Right cardiac atrium (tissue), 5 donors: ENCODE measurements at regions not wholly inside any gene's neighbourhood (a gene's known extent, or its start where the extent isn't known, plus 50 kb on each side); places are given as distances from the start of the nearest gene placed in this dataset.

Source experiments
- ATAC-seq, 2 donors: fragments of 200-7000 bp; cut with Tn5 transposase; one replicate each; pipeline versions ENCODE4 v1.8.0 to v1.9.1; 2020; ENCODE audit warnings: moderate library complexity in 2 of 2, mild to moderate bottlenecking in 1 of 2
- DNase-seq, 3 donors: peaks; one replicate each; pipeline ENCODE4 v3.0.0-alpha.2; 2020
- H3K27ac ChIP-seq: one replicate; pipeline ENCODE4 v1.5.1; 2013; ENCODE audit warnings: mild to moderate bottlenecking, low read length, control low read depth, moderate library complexity
- H3K27me3 ChIP-seq: one replicate; pipeline ENCODE4 v1.6.1; 2013; ENCODE audit not compliant: control insufficient read depth, insufficient read depth
- H3K4me1 ChIP-seq: one replicate; pipeline ENCODE4 v1.6.1; 2013; ENCODE audit warnings: low read length; ENCODE audit not compliant: control insufficient read depth, insufficient read depth
- H3K4me3 ChIP-seq: one replicate; pipeline ENCODE4 v1.5.1; 2013; ENCODE audit warnings: low read length, control low read depth
- H3K9me3 ChIP-seq: one replicate; pipeline ENCODE4 v1.6.1; 2013; ENCODE audit warnings: low read length; ENCODE audit not compliant: control insufficient read depth
- WGBS: extraction: QIAGEN DNeasy Blood & Tissue Kit; methylation state at CpG from one replicate; pipeline ENCODE4 v1.1.7; 2013; 5-methylcytosine and 5-hydroxymethylcytosine counted together
- intact Hi-C, 4 donors: fragments of 100-400 bp; cut with DNase I; formaldehyde crosslinking; loops; one replicate each; pipeline versions ENCODE4 v1.11.0 to v1.14.0; 2022 to 2023
- donor health status: healthy with polysubstance abuse.
- donor health status: DM: no; HTN: yes; CAD: no.
- donor health status: DM: no; HTN: no; CAD: no.
- donor health status: DM: no; HTN: yes; CAD: no; lungs with severe emphysema.
- donor health status: DM: yes; HTN: yes; CAD: no.

GRCh38 chr2:129888896-129889295, 90.6 kb upstream of the RAB6C start:
- peak in 1 of 2 donors; percentile 34 for ATAC-seq
- 45% methylated on average over 2 of the region's 2 CpGs for WGBS
- intact Hi-C loops, result no loop called here
- Histone ChIP-seq H3K27ac (no peak overlapping the region), H3K4me1 (no peaks in the 10 kb centered on the region), H3K9me3 (no peaks in the 10 kb centered on the region), H3K4me3 (no peak overlapping the region), H3K27me3 (no peaks in the 10 kb centered on the region)
- no peak for DNase-seq

- Histone ChIP-seq H3K4me1 (no peaks in the 10 kb centered on the region), H3K27me3 (no peaks in the 10 kb centered on the region), H3K4me3 (no peak overlapping the region), H3K9me3 (no peaks in the 10 kb centered on the region), H3K27ac (no peak overlapping the region)
- DNase-seq (no peak), ATAC-seq (no peak)
- intact Hi-C loops, result no loop called here
- WGBS, result 73% methylated on average over 14 of the region's 14 CpGs
Measured at GRCh38 chr2:129891341-129892320, 87.8 kb upstream of the RAB6C start.

GRCh38 chr2:129892360-129892759, 87.1 kb upstream of the RAB6C start:
- H3K4me1 ChIP-seq, result no peaks in the 10 kb centered on the region
- no peaks in the 10 kb centered on the region for H3K27me3 ChIP-seq
- no peak overlapping the region for H3K4me3 ChIP-seq
- intact Hi-C loops, result no loop called here
- no peak for ATAC-seq
- no peak for DNase-seq
- no peak overlapping the region for H3K27ac ChIP-seq
- no peaks in the 10 kb centered on the region for H3K9me3 ChIP-seq
- 89% methylated on average over 9 of the region's 9 CpGs for WGBS

GRCh38 chr2:129892773-129893172, 86.7 kb upstream of the RAB6C start:
- Histone ChIP-seq H3K9me3 (no peaks in the 10 kb centered on the region), H3K27ac (no peak overlapping the region), H3K27me3 (no peaks in the 10 kb centered on the region), H3K4me1 (no peaks in the 10 kb centered on the region), H3K4me3 (no peak overlapping the region)
- intact Hi-C loops, result no loop called here
- ATAC-seq (no peak), DNase-seq (no peak)
- 90% methylated on average over 6 of the region's 6 CpGs for WGBS

GRCh38 chr2:129893244-129893643, 86.2 kb upstream of the RAB6C start:
- intact Hi-C loops, result no loop called here
- no peak for ATAC-seq
- 79% methylated on average over 8 of the region's 8 CpGs for WGBS
- Histone ChIP-seq H3K4me3 (no peak overlapping the region), H3K9me3 (no peaks in the 10 kb centered on the region), H3K27ac (no peak overlapping the region), H3K4me1 (no peaks in the 10 kb centered on the region), H3K27me3 (no peaks in the 10 kb centered on the region)
- no peak for DNase-seq

- DNase-seq (no peak), ATAC-seq (no peak)
- WGBS, result 85% methylated on average over 8 of the region's 8 CpGs
- no peaks in the 10 kb centered on the region for H3K4me1 ChIP-seq
- H3K27ac ChIP-seq, result no peak overlapping the region
- H3K9me3 ChIP-seq, result no peaks in the 10 kb centered on the region
- no peaks in the 10 kb centered on the region for H3K27me3 ChIP-seq
- intact Hi-C loops, result no loop called here
- H3K4me3 ChIP-seq, result no peak overlapping the region
Measured at GRCh38 chr2:129894616-129895015, 84.8 kb upstream of the RAB6C start.

GRCh38 chr2:129895061-129895460, 84.4 kb upstream of the RAB6C start:
- Histone ChIP-seq H3K27ac (no peak overlapping the region), H3K4me1 (no peaks in the 10 kb centered on the region), H3K9me3 (no peaks in the 10 kb centered on the region), H3K4me3 (no peak overlapping the region), H3K27me3 (no peaks in the 10 kb centered on the region)
- intact Hi-C loops, result no loop called here
- ATAC-seq (no peak), DNase-seq (no peak)
- 83% methylated on average over 5 of the region's 5 CpGs for WGBS

GRCh38 chr2:129895526-129896082, 83.9 kb upstream of the RAB6C start:
- intact Hi-C loops, result no loop called here
- WGBS, result 91% methylated on average over 2 of the region's 2 CpGs
- DNase-seq, result no peak
- ATAC-seq, result no peak
- Histone ChIP-seq H3K9me3 (no peaks in the 10 kb centered on the region), H3K27ac (no peak overlapping the region), H3K4me1 (no peaks in the 10 kb centered on the region), H3K27me3 (no peaks in the 10 kb centered on the region), H3K4me3 (no peak overlapping the region)

GRCh38 chr2:129896226-129897100, 83.0 kb upstream of the RAB6C start:
- Histone ChIP-seq H3K27me3 (no peaks in the 10 kb centered on the region), H3K4me3 (no peak overlapping the region), H3K4me1 (no peaks in the 10 kb centered on the region), H3K9me3 (no peaks in the 10 kb centered on the region), H3K27ac (no peak overlapping the region)
- no peak for DNase-seq
- intact Hi-C loops, result no loop called here
- 87% methylated on average over 9 of the region's 9 CpGs for WGBS
- no peak for ATAC-seq

GRCh38 chr2:129901754-129902415, 77.6 kb upstream of the RAB6C start:
- DNase-seq, result no peak
- H3K27me3 ChIP-seq, result no peaks in the 10 kb centered on the region
- 65% methylated on average over 3 of the region's 3 CpGs for WGBS
- intact Hi-C loops, result no loop called here
- H3K4me3 ChIP-seq, result no peak overlapping the region
- no peaks in the 10 kb centered on the region for H3K9me3 ChIP-seq
- no peaks in the 10 kb centered on the region for H3K4me1 ChIP-seq
- no peak for ATAC-seq
- no peak overlapping the region for H3K27ac ChIP-seq
